ENCODE measurements at regions not wholly inside any gene's neighbourhood (a gene's known extent, or its start where the extent isn't known, plus 50 kb on each side); places are given as distances from the start of the nearest gene placed in this dataset.
A peak's percentile ranks its signal among the peaks of the same experiment; 100 is the strongest.

DNA sequence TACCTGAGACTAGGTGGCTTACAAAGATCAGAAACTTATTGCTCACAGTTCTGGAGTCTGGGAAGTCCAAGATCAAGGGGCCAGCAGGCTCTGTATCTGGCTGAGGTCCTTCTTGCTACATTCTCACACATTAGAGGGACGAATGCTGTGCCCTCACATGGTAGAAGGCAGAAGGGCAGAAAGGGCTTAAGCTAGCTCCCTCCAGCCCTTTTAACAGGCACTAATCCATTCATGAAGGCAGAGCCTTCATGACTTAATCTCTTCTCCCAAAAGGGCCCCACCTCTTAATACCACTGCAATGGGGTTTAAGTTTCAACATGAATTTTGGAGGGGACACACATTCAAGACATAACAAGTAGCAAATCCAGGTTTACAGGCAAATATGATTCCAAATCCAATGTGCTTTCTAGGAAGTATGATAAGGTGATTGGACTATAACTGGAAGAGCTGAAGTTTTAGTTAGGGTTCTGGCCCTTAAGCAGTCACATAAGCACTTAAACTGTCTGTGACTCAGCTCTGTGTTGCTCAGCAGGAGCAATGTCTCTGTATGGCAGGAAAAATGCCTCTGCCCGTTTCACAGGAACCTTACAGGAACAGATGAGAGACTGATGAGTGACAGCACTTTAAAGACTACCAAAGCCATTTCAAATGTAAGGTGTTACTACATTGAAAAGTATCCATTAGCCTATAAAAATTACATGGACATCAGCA lies 119.6 kb upstream of the PTPRM start:
- CTCF ChIA-PET: no interaction called here
- no peak for DNase-seq
- TF ChIP-seq EZH2 (IDR thresholded peaks at IDR 0.05; ENCODE audit: low read depth): no peak
- TF ChIP-seq, protein P1, sequence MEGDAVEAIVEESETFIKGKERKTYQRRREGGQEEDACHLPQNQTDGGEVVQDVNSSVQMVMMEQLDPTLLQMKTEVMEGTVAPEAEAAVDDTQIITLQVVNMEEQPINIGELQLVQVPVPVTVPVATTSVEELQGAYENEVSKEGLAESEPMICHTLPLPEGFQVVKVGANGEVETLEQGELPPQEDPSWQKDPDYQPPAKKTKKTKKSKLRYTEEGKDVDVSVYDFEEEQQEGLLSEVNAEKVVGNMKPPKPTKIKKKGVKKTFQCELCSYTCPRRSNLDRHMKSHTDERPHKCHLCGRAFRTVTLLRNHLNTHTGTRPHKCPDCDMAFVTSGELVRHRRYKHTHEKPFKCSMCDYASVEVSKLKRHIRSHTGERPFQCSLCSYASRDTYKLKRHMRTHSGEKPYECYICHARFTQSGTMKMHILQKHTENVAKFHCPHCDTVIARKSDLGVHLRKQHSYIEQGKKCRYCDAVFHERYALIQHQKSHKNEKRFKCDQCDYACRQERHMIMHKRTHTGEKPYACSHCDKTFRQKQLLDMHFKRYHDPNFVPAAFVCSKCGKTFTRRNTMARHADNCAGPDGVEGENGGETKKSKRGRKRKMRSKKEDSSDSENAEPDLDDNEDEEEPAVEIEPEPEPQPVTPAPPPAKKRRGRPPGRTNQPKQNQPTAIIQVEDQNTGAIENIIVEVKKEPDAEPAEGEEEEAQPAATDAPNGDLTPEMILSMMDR (conservative IDR thresholded peaks at IDR 0.05): no peak

DNA sequence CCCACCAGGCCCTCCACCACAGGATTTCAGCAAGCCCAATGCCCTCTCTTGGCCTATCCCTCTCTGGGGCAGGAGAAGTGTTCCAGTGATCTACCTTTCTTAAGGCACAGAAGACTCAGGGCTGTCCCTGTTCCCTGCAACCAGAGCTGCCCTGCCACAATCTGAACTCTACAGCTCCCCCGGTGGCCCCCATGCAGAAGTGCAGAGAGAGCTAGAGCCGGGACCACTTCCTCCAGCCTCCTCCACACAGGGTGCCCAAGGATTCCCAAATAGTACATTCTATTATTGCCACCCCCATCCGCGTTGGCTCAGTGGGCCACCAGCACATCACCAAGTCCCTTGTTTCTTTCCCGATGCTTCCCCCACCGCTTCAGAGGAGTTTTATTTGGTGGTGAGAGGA lies 114.8 kb upstream of the PTPRM start:
- Histone ChIP-seq H3K9me2 (ENCODE audit: insufficient read depth) (no peaks in the 10 kb centered on the region), H3K4me2 (no peak overlapping the region), H3F3A (ENCODE audit: insufficient read depth, low read depth) (no peaks in the 10 kb centered on the region), H3K27me3 (ENCODE audit: insufficient read depth, low read depth) (peaks cover 97% of the 10 kb centered on the region), H4K20me1 (ENCODE audit: insufficient read depth) (no peaks in the 10 kb centered on the region), H2AFZ (no peak overlapping the region), H3K4me3 (no peak overlapping the region), H3K36me3 (ENCODE audit: low read depth) (no peaks in the 10 kb centered on the region), H3K27ac (no peak overlapping the region), H3K79me2 (ENCODE audit: low read depth) (no peaks in the 10 kb centered on the region), H3K9me3 (ENCODE audit: insufficient read depth, low read depth) (no peaks in the 10 kb centered on the region), H3K4me1 (replicated peaks; ENCODE audit: insufficient read depth) (no peaks in the 10 kb centered on the region)
- intact Hi-C loops (cut with micrococcal nuclease; ENCODE audit: unreplicated experiment): loop anchor here (10.0 kb wide), 1 partner anchor 88 kb away; no protein-coding TSS in a partner anchor
- CTCF ChIA-PET: no interaction called here
- DNase-seq: peak in 1 of 2 experiments; percentile 24
- POLR2A ChIA-PET (ENCODE audit: unreplicated experiment): no interaction called here
- TF ChIP-seq, protein P1 (conservative IDR thresholded peaks at IDR 0.05): peak; percentile 73
- no peak for TF ChIP-seq EZH2 (IDR thresholded peaks at IDR 0.05; ENCODE audit: low read depth)
- BruUV-seq (replicated peaks): no TSS peak

More for the DNA sequence above, 119.6 kb upstream of the PTPRM start:
- Histone ChIP-seq H3K9me3 (ENCODE audit: insufficient read depth, low read depth) (no peaks in the 10 kb centered on the region), H3F3A (ENCODE audit: insufficient read depth, low read depth) (no peaks in the 10 kb centered on the region), H3K4me1 (replicated peaks; ENCODE audit: insufficient read depth) (no peaks in the 10 kb centered on the region), H3K4me2 (no peak overlapping the region), H3K27ac (no peak overlapping the region), H3K79me2 (ENCODE audit: low read depth) (no peaks in the 10 kb centered on the region), H4K20me1 (ENCODE audit: insufficient read depth) (no peaks in the 10 kb centered on the region), H3K36me3 (ENCODE audit: low read depth) (no peaks in the 10 kb centered on the region), H3K4me3 (no peak overlapping the region), H3K9me2 (ENCODE audit: insufficient read depth) (no peaks in the 10 kb centered on the region), H2AFZ (no peak overlapping the region), H3K27me3 (ENCODE audit: insufficient read depth, low read depth) (peaks cover 92% of the 10 kb centered on the region)
- POLR2A ChIA-PET (ENCODE audit: unreplicated experiment): no interaction called here
- intact Hi-C loops (cut with micrococcal nuclease; ENCODE audit: unreplicated experiment): no loop called here
- BruUV-seq (replicated peaks): no TSS peak

DNA sequence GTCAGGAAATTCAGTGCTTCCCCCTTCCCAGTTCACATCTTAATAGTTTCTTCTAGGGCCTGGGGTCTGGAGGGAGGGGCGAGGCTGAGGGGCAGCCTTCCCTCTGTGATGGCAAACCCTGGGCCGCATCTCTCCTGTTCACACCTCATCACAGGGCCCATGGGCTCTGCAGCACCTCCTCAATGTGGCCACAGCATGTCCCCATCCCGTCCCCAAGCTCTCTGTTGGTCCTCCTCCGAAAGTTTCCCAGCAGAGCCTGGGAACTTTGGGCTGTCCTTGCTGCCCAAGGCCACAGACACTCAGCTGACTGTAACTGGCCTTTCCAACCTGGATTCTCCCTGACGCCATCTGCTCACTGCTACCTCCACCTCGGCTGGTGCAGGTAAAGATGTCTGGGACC lies 112.7 kb upstream of the PTPRM start:
- Histone ChIP-seq H3K4me1 (replicated peaks; ENCODE audit: insufficient read depth) (no peaks in the 10 kb centered on the region), H3K9me2 (ENCODE audit: insufficient read depth) (no peaks in the 10 kb centered on the region), H3K4me2 (no peak overlapping the region), H3K27me3 (ENCODE audit: insufficient read depth, low read depth) (peaks cover 92% of the 10 kb centered on the region), H3F3A (ENCODE audit: insufficient read depth, low read depth) (no peaks in the 10 kb centered on the region), H3K36me3 (ENCODE audit: low read depth) (no peaks in the 10 kb centered on the region), H2AFZ (no peak overlapping the region), H4K20me1 (ENCODE audit: insufficient read depth) (no peaks in the 10 kb centered on the region), H3K79me2 (ENCODE audit: low read depth) (no peaks in the 10 kb centered on the region), H3K27ac (no peak overlapping the region), H3K9me3 (ENCODE audit: insufficient read depth, low read depth) (no peaks in the 10 kb centered on the region), H3K4me3 (no peak overlapping the region)
- DNase-seq: no peak
- no TSS peak for BruUV-seq (replicated peaks)
- ChIA-PET POLR2A (ENCODE audit: unreplicated experiment) (no interaction called here), CTCF (no interaction called here)
- intact Hi-C loops (cut with micrococcal nuclease; ENCODE audit: unreplicated experiment): loop anchor here (10.0 kb wide), 1 partner anchor 90 kb away; no protein-coding TSS in a partner anchor
- TF ChIP-seq EZH2 (IDR thresholded peaks at IDR 0.05; ENCODE audit: low read depth): no peak
- TF ChIP-seq, protein P1 (conservative IDR thresholded peaks at IDR 0.05): no peak

All from PC-9 (cell line).